ENCODE measurements at regions not wholly inside any gene's neighbourhood (a gene's known extent, or its start where the extent isn't known, plus 50 kb on each side); places are given as distances from the start of the nearest gene placed in this dataset.

- Mint-ChIP-seq H3K9me3 (ENCODE audit: unreplicated experiment) (no peaks in the 10 kb centered on the region), H3K27me3 (ENCODE audit: insufficient read depth, unreplicated experiment) (no peaks in the 10 kb centered on the region), H3K4me3 (ENCODE audit: unreplicated experiment) (no peak overlapping the region), H3K36me3 (ENCODE audit: insufficient read depth, unreplicated experiment) (no peaks in the 10 kb centered on the region), H3K4me1 (ENCODE audit: low read depth, unreplicated experiment) (no peaks in the 10 kb centered on the region), H3K27ac (ENCODE audit: unreplicated experiment) (no peak overlapping the region)
- Histone ChIP-seq H3K4me3 (ENCODE audit: low read depth, low read length) (no peak overlapping the region), H3K27me3 (replicated peaks; ENCODE audit: control insufficient read depth, insufficient read depth, low read length) (no peaks in the 10 kb centered on the region), H3K4me1 (no peaks in the 10 kb centered on the region), H3K9me3 (no peaks in the 10 kb centered on the region), H3K36me3 (ENCODE audit: control insufficient read depth, insufficient read depth, low read length) (no peaks in the 10 kb centered on the region)
- DNase-seq, result no peak
- ChIA-PET POLR2A (no interaction called here), CTCF (no interaction called here)
- no TSS peak for BruUV-seq (replicated peaks)
- no peak for TF ChIP-seq CTCF (IDR thresholded peaks at IDR 0.05; ENCODE audit: insufficient read depth in 1 of 2, low read depth in 1 of 2, low read length in 1 of 2, severe bottlenecking in 1 of 2, unreplicated experiment in 1 of 2)
- intact Hi-C loops (cut with micrococcal nuclease; ENCODE audit: unreplicated experiment), result no loop called here
These were observed 65.7 kb downstream of the IL21 start for GRCh38 chr4:122555216-122555615.

- Histone ChIP-seq H3K9me3 (no peaks in the 10 kb centered on the region), H3K27me3 (replicated peaks; ENCODE audit: control insufficient read depth, insufficient read depth, low read length) (no peaks in the 10 kb centered on the region), H3K36me3 (ENCODE audit: control insufficient read depth, insufficient read depth, low read length) (no peaks in the 10 kb centered on the region), H3K4me1 (no peaks in the 10 kb centered on the region), H3K4me3 (ENCODE audit: low read depth, low read length) (no peak overlapping the region)
- ChIA-PET POLR2A (no interaction called here), CTCF (no interaction called here)
- no peak for TF ChIP-seq CTCF (IDR thresholded peaks at IDR 0.05; ENCODE audit: insufficient read depth in 1 of 2, low read depth in 1 of 2, low read length in 1 of 2, severe bottlenecking in 1 of 2, unreplicated experiment in 1 of 2)
- Mint-ChIP-seq H3K4me1 (ENCODE audit: low read depth, unreplicated experiment) (no peaks in the 10 kb centered on the region), H3K36me3 (ENCODE audit: insufficient read depth, unreplicated experiment) (no peaks in the 10 kb centered on the region), H3K27ac (ENCODE audit: unreplicated experiment) (no peak overlapping the region), H3K9me3 (ENCODE audit: unreplicated experiment) (no peaks in the 10 kb centered on the region), H3K4me3 (ENCODE audit: unreplicated experiment) (no peak overlapping the region), H3K27me3 (ENCODE audit: insufficient read depth, unreplicated experiment) (no peaks in the 10 kb centered on the region)
- intact Hi-C loops (cut with micrococcal nuclease; ENCODE audit: unreplicated experiment), result no loop called here
- no TSS peak for BruUV-seq (replicated peaks)
- DNase-seq, result no peak
These were observed 67.4 kb downstream of the IL21 start for GRCh38 chr4:122553432-122553831.

- H3K4me1 ChIP-seq, result no peaks in the 10 kb centered on the region
- Mint-ChIP-seq H3K27me3 (ENCODE audit: insufficient read depth, unreplicated experiment) (no peaks in the 10 kb centered on the region), H3K27ac (ENCODE audit: unreplicated experiment) (no peak overlapping the region), H3K4me3 (ENCODE audit: unreplicated experiment) (no peak overlapping the region), H3K36me3 (ENCODE audit: insufficient read depth, unreplicated experiment) (no peaks in the 10 kb centered on the region), H3K9me3 (ENCODE audit: unreplicated experiment) (no peaks in the 10 kb centered on the region), H3K4me1 (ENCODE audit: low read depth, unreplicated experiment) (no peaks in the 10 kb centered on the region)
- H3K9me3 ChIP-seq, result no peaks in the 10 kb centered on the region
- TF ChIP-seq CTCF (IDR thresholded peaks at IDR 0.05; ENCODE audit: insufficient read depth in 1 of 2, low read depth in 1 of 2, low read length in 1 of 2, severe bottlenecking in 1 of 2, unreplicated experiment in 1 of 2), result no peak
- CTCF ChIA-PET, result no interaction called here
- POLR2A ChIA-PET, result no interaction called here
- no peaks in the 10 kb centered on the region for H3K27me3 ChIP-seq (replicated peaks; ENCODE audit: control insufficient read depth, insufficient read depth, low read length)
- no TSS peak for BruUV-seq (replicated peaks)
- intact Hi-C loops (cut with micrococcal nuclease; ENCODE audit: unreplicated experiment), result no loop called here
- no peak for DNase-seq
- no peaks in the 10 kb centered on the region for H3K36me3 ChIP-seq (ENCODE audit: control insufficient read depth, insufficient read depth, low read length)
- H3K4me3 ChIP-seq (ENCODE audit: low read depth, low read length), result no peak overlapping the region
These were observed 68.0 kb downstream of the IL21 start for GRCh38 chr4:122552898-122553297.

All from Caco-2 (cell line).